ENCODE measurements at regions not wholly inside any gene's neighbourhood (a gene's known extent, or its start where the extent isn't known, plus 50 kb on each side); places are given as distances from the start of the nearest gene placed in this dataset.

GRCh38 chrX:69263251-69263820, 98.1 kb upstream of the PJA1 start:
- no peak for DNase-seq

GRCh38 chrX:69262036-69262936, 97.0 kb upstream of the PJA1 start:
- DNase-seq: peak; percentile 29

- DNase-seq: no peak
Measured at GRCh38 chrX:69260169-69260568, 94.9 kb upstream of the PJA1 start.

- no peak for DNase-seq
Measured at GRCh38 chrX:69258893-69259292, 93.6 kb upstream of the PJA1 start.

- DNase-seq: no peak
Measured at GRCh38 chrX:69257499-69258127, 92.4 kb upstream of the PJA1 start.

GRCh38 chrX:69256291-69256565, 91.0 kb upstream of the PJA1 start:
- DNase-seq: no peak

GRCh38 chrX:69255441-69256290, 90.4 kb upstream of the PJA1 start:
- DNase-seq: no peak

GRCh38 chrX:69253821-69254220, 88.6 kb upstream of the PJA1 start:
- DNase-seq: no peak

- no peak for DNase-seq
Measured at GRCh38 chrX:69243276-69243675, 78.0 kb upstream of the PJA1 start.

- no peak for DNase-seq
Measured at GRCh38 chrX:69238887-69239231, 73.6 kb upstream of the PJA1 start.

GRCh38 chrX:69238114-69238886, 73.0 kb upstream of the PJA1 start:
- no peak for DNase-seq

GRCh38 chrX:69237236-69237635, 72.0 kb upstream of the PJA1 start:
- no peak for DNase-seq

GRCh38 chrX:69236641-69237040, 71.4 kb upstream of the PJA1 start:
- DNase-seq: no peak

- DNase-seq: no peak
Measured at GRCh38 chrX:69234624-69235023, 69.4 kb upstream of the PJA1 start.

GRCh38 chrX:69232945-69233344, 67.7 kb upstream of the PJA1 start:
- DNase-seq: peak; percentile 28

GRCh38 chrX:69231903-69232302, 66.7 kb upstream of the PJA1 start:
- DNase-seq: peak; percentile 37

GRCh38 chrX:69229436-69229835, 64.2 kb upstream of the PJA1 start:
- peak; percentile 89 for DNase-seq

GRCh38 chrX:69228732-69229131, 63.5 kb upstream of the PJA1 start:
- DNase-seq: no peak

GRCh38 chrX:69226459-69227158, 61.4 kb upstream of the PJA1 start:
- DNase-seq: no peak

GRCh38 chrX:69222103-69223090, 57.1 kb upstream of the PJA1 start:
- DNase-seq: peak; percentile 62
